H9 (cell line): ENCODE measurements at regions not wholly inside any gene's neighbourhood (a gene's known extent, or its start where the extent isn't known, plus 50 kb on each side); places are given as distances from the start of the nearest gene placed in this dataset.

Experiments
- DNase-seq: peaks from one replicate; pipeline ENCODE4 v3.0.0-alpha.2; 2017
- H2AFZ ChIP-seq: one replicate; pipeline ENCODE4 v1.6.1; 2013; ENCODE audit warnings: mild to moderate bottlenecking, low read length, control low read depth, moderate library complexity
- H2AK5ac ChIP-seq: 2 replicates; pipeline ENCODE4 v1.6.1; 2013; ENCODE audit warnings: low read length, control low read depth, mixed read lengths; ENCODE audit not compliant: insufficient read length
- H2BK120ac ChIP-seq: one replicate; pipeline ENCODE4 v1.6.1; 2013; ENCODE audit warnings: low read depth, mild to moderate bottlenecking, low read length, control low read depth, inconsistent platforms; ENCODE audit not compliant: poor library complexity, severe bottlenecking
- H2BK12ac ChIP-seq: 2 replicates; pipeline ENCODE4 v1.6.1; 2013; ENCODE audit warnings: low read length, control low read depth, mixed read lengths, low read depth; ENCODE audit not compliant: insufficient read length
- H2BK15ac ChIP-seq: 2 replicates; pipeline ENCODE4 v1.6.1; 2013; ENCODE audit warnings: low read depth, low read length, control low read depth
- H2BK20ac ChIP-seq: one replicate; pipeline ENCODE4 v1.6.1; 2013; ENCODE audit warnings: low read depth, mild to moderate bottlenecking, low read length, control low read depth, inconsistent platforms; ENCODE audit not compliant: poor library complexity, severe bottlenecking
- H2BK5ac ChIP-seq: 2 replicates; pipeline ENCODE4 v1.6.1; 2013; ENCODE audit warnings: low read length, control low read depth, mixed read lengths; ENCODE audit not compliant: insufficient read length
- H3K14ac ChIP-seq: 2 replicates; pipeline ENCODE4 v1.6.1; 2013; ENCODE audit warnings: low read length, control low read depth; ENCODE audit not compliant: insufficient read depth
- H3K18ac ChIP-seq: 2 replicates; pipeline ENCODE4 v1.6.1; 2013; ENCODE audit warnings: low read depth, mild to moderate bottlenecking, mixed read lengths, low read length, control low read depth; ENCODE audit not compliant: insufficient read length
- H3K23ac ChIP-seq: 2 replicates; pipeline ENCODE4 v1.6.1; 2013; ENCODE audit warnings: low read length, control low read depth, mixed read lengths, low read depth; ENCODE audit not compliant: insufficient read length
- H3K23me2 ChIP-seq: 2 replicates; pipeline ENCODE4 v1.6.1; 2013; ENCODE audit warnings: low read depth, mild to moderate bottlenecking, mixed read lengths, low read length, control low read depth; ENCODE audit not compliant: insufficient read length, poor library complexity, severe bottlenecking
- H3K27ac ChIP-seq: 2 replicates; pipeline ENCODE4 v1.5.1; 2013; ENCODE audit warnings: low read length, control low read depth, mixed read lengths, low read depth; ENCODE audit not compliant: insufficient read length
- H3K27me3 ChIP-seq: 2 replicates; pipeline ENCODE4 v1.6.1; 2013; ENCODE audit warnings: low read length, control low read depth, inconsistent platforms; ENCODE audit not compliant: insufficient read depth
- H3K4ac ChIP-seq: 2 replicates; pipeline ENCODE4 v1.6.1; 2013; ENCODE audit warnings: low read depth, mild to moderate bottlenecking, control low read depth, inconsistent platforms, low read length, moderate library complexity
- H3K4me1 ChIP-seq: 2 replicates; pipeline ENCODE4 v1.6.1; 2013; ENCODE audit warnings: low read length, control low read depth, inconsistent platforms; ENCODE audit not compliant: insufficient read depth
- H3K4me2 ChIP-seq: 2 replicates; pipeline ENCODE4 v1.6.1; 2013; ENCODE audit warnings: low read length, control low read depth, mixed read lengths; ENCODE audit not compliant: insufficient read length, insufficient read depth
- H3K56ac ChIP-seq: 2 replicates; pipeline ENCODE4 v1.6.1; 2013; ENCODE audit warnings: low read depth, mild to moderate bottlenecking, mixed read lengths, low read length, control low read depth; ENCODE audit not compliant: insufficient read length
- H3K79me1 ChIP-seq: 2 replicates; pipeline ENCODE4 v1.6.1; 2013; ENCODE audit warnings: low read depth, mild to moderate bottlenecking, moderate library complexity, low read length, control low read depth, inconsistent platforms; ENCODE audit not compliant: insufficient read depth, poor library complexity, severe bottlenecking
- H3K79me2 ChIP-seq: 2 replicates; pipeline ENCODE4 v1.6.1; 2013; ENCODE audit warnings: low read length, control low read depth, inconsistent platforms; ENCODE audit not compliant: insufficient read depth
- H3K9ac ChIP-seq: 2 replicates; pipeline ENCODE4 v1.6.1; 2013; ENCODE audit warnings: low read length, control low read depth, mixed read lengths; ENCODE audit not compliant: insufficient read length; ENCODE audit errors: extremely low read depth
- H3K9me3 ChIP-seq: one replicate; pipeline ENCODE4 v1.6.1; 2013; ENCODE audit warnings: low read depth, low read length, inconsistent platforms; ENCODE audit not compliant: control insufficient read depth
- H3T11ph ChIP-seq: one replicate; pipeline ENCODE4 v1.6.1; 2013; ENCODE audit warnings: mild to moderate bottlenecking, low read length, control low read depth, inconsistent platforms
- H4K20me1 ChIP-seq: one replicate; pipeline ENCODE4 v1.6.1; 2013; ENCODE audit not compliant: control insufficient read depth, insufficient read length, insufficient read depth
- H4K5ac ChIP-seq: 2 replicates; pipeline ENCODE4 v1.6.1; 2013; ENCODE audit warnings: low read depth, mild to moderate bottlenecking, mixed read lengths, low read length, control low read depth; ENCODE audit not compliant: insufficient read length
- H4K8ac ChIP-seq: replicated peaks from 2 replicates; pipeline ENCODE4 v1.6.1; 2013; ENCODE audit warnings: low read length, control low read depth, mixed read lengths, low read depth; ENCODE audit not compliant: insufficient read length
- H4K91ac ChIP-seq: 2 replicates; pipeline ENCODE4 v1.6.1; 2013; ENCODE audit warnings: low read depth, mild to moderate bottlenecking, moderate library complexity, mixed read lengths, low read length, control low read depth; ENCODE audit not compliant: insufficient read length
- H3K27ac Mint-ChIP-seq, 3 experiments: 2 replicates in 2 of 3; 3 replicates in 1 of 3; pipeline ENCODE4 v1.8.0; 2020 to 2021; ENCODE audit warnings: mixed read lengths in 3 of 3, mild to moderate bottlenecking in 1 of 3, moderate library complexity in 1 of 3
- H3K27me3 Mint-ChIP-seq: 2 replicates; pipeline ENCODE4 v1.8.0; 2021; ENCODE audit warnings: low read depth, mild to moderate bottlenecking, moderate library complexity, mixed read lengths
- H3K36me3 Mint-ChIP-seq, 3 experiments: 2 replicates in 2 of 3; 3 replicates in 1 of 3; pipeline ENCODE4 v1.8.0; 2020 to 2021; ENCODE audit warnings: low read depth in 3 of 3, mixed read lengths in 3 of 3; ENCODE audit not compliant: insufficient read depth in 1 of 3
- H3K4me1 Mint-ChIP-seq, 2 experiments: 2 replicates each; pipeline ENCODE4 v1.8.0; 2020; ENCODE audit warnings: mixed read lengths in 2 of 2
- H3K4me3 Mint-ChIP-seq, 2 experiments: 2 replicates in 1 of 2; 3 replicates in 1 of 2; pipeline ENCODE4 v1.8.0; 2020 to 2021; ENCODE audit warnings: mild to moderate bottlenecking in 2 of 2, mixed read lengths in 2 of 2, moderate library complexity in 1 of 2
- H3K9me3 Mint-ChIP-seq, 2 experiments: 2 replicates in 1 of 2; 3 replicates in 1 of 2; pipeline ENCODE4 v1.8.0; 2020; ENCODE audit warnings: mild to moderate bottlenecking in 2 of 2, mixed read lengths in 2 of 2, moderate library complexity in 1 of 2
- WGBS: extraction: QIAGEN DNeasy Blood & Tissue Kit; methylation state at CpG from one replicate; pipeline ENCODE4 v1.1.7; 2013; ENCODE audit warnings: missing lambda C conversion rate, low lambda C conversion rate, mixed read lengths; ENCODE audit not compliant: insufficient read length; ENCODE audit errors: extremely low coverage; 5-methylcytosine and 5-hydroxymethylcytosine counted together
- TF ChIP-seq, protein P1 (sequence below): fragments of 200-600 bp; sonication (generic); conservative IDR thresholded peaks from 3 replicates; pipeline ENCODE4 v1.8.0; 2021; ENCODE audit warnings: antibody characterized with exemption, mild to moderate bottlenecking

DNA sequence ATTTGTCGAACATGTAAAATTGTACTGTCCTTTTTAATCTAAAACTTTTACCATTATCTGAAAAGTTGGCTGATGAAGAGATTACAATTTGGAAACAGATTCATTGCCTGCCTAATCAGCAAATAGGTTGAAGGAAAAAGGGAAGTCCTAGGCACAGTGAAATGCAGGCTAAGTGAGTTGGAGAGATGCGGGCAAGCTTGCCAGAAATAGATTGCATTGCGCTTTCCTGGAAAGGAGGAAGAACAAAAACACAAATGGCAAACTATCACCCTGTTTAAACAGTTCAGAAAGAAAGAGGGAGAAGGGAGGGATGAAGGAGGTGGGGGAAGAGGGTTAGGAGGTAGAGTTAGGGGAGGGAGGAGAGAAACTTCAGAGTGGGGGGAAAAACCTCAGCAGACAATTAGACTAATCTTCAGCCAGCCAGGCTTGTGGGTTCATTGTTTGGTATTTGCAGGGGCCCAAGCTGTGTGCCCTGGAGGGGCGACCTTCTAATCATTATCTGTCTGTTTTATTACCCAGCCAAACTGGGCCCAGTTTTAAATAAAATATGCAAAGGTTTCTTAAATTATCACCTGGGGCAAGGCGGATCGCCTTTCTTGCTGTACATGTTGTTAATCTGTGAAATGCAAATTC is 465.2 kb downstream of the TFAP2B start:
- Histone ChIP-seq H3K27me3 (no peaks in the 10 kb centered on the region), H3K23me2 (no peaks in the 10 kb centered on the region), H3K4me2 (no peak overlapping the region), H2BK12ac (no peak overlapping the region), H3K4me1 (no peaks in the 10 kb centered on the region), H4K91ac (no peak overlapping the region), H3K56ac (no peak overlapping the region), H2BK120ac (no peak overlapping the region), H3K79me2 (no peaks in the 10 kb centered on the region), H3K9me3 (no peaks in the 10 kb centered on the region), H4K5ac (no peak overlapping the region), H2BK5ac (no peak overlapping the region), H3K14ac (no peak overlapping the region), H3K18ac (no peak overlapping the region), H3K23ac (no peak overlapping the region), H2AK5ac (no peak overlapping the region), H3K9ac (no peak overlapping the region), H4K8ac (no peak overlapping the region), H3K4ac (no peak overlapping the region), H2BK20ac (no peak overlapping the region), H3T11ph (no peak overlapping the region), H2AFZ (peak overlapping the region; percentile 16), H4K20me1 (no peaks in the 10 kb centered on the region), H2BK15ac (no peak overlapping the region), H3K79me1 (no peaks in the 10 kb centered on the region), H3K27ac (no peak overlapping the region)
- H3K27me3 Mint-ChIP-seq = no peaks in the 10 kb centered on the region
- H3K9me3 Mint-ChIP-seq = no peaks in the 10 kb centered on the region
- H3K36me3 Mint-ChIP-seq = 0 out of 7 replicates have a peak, but pooled peaks cover 0 to 3% (median 0%) of the 10 kb centered on the region in 3 experiments
- TF ChIP-seq, protein P1, sequence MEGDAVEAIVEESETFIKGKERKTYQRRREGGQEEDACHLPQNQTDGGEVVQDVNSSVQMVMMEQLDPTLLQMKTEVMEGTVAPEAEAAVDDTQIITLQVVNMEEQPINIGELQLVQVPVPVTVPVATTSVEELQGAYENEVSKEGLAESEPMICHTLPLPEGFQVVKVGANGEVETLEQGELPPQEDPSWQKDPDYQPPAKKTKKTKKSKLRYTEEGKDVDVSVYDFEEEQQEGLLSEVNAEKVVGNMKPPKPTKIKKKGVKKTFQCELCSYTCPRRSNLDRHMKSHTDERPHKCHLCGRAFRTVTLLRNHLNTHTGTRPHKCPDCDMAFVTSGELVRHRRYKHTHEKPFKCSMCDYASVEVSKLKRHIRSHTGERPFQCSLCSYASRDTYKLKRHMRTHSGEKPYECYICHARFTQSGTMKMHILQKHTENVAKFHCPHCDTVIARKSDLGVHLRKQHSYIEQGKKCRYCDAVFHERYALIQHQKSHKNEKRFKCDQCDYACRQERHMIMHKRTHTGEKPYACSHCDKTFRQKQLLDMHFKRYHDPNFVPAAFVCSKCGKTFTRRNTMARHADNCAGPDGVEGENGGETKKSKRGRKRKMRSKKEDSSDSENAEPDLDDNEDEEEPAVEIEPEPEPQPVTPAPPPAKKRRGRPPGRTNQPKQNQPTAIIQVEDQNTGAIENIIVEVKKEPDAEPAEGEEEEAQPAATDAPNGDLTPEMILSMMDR = no peak
- H3K4me3 Mint-ChIP-seq = no peak overlapping the region
- H3K27ac Mint-ChIP-seq = no peak overlapping the region
- DNase-seq = no peak
- H3K4me1 Mint-ChIP-seq = peaks cover 5 to 8% of the 10 kb centered on the region in 2 experiments; a peak in 2 of 4 replicates
- no CpG with 5 or more reads among the region's 6 CpGs for WGBS
